ENCODE measurements at regions not wholly inside any gene's neighbourhood (a gene's known extent, or its start where the extent isn't known, plus 50 kb on each side); places are given as distances from the start of the nearest gene placed in this dataset.

GRCh38 chr7:88477976-88478375 lies 171.3 kb upstream of the STEAP4 start:
- DNase-seq (ENCODE audit: low read depth): no peak
- no peak overlapping the region for H3K4me3 ChIP-seq (ENCODE audit: low read depth, low read length)
- TF ChIP-seq POLR2A (IDR thresholded peaks at IDR 0.05; ENCODE audit: extremely low read depth, insufficient read length): no peak
- no peak for TF ChIP-seq CTCF (IDR thresholded peaks at IDR 0.05; ENCODE audit: low read depth, low read length)
- TF ChIP-seq MAX (IDR thresholded peaks at IDR 0.05; ENCODE audit: low read depth, low read length): no peak
- TF ChIP-seq MYC (IDR thresholded peaks at IDR 0.05; ENCODE audit: low read depth, low read length): no peak

- TF ChIP-seq MAX (IDR thresholded peaks at IDR 0.05; ENCODE audit: low read depth, low read length) (no peak), POLR2A (IDR thresholded peaks at IDR 0.05; ENCODE audit: extremely low read depth, insufficient read length) (no peak), CTCF (IDR thresholded peaks at IDR 0.05; ENCODE audit: low read depth, low read length) (no peak)
- DNase-seq (ENCODE audit: low read depth): no peak
These were observed 158.9 kb upstream of the STEAP4 start for GRCh38 chr7:88465600-88465999.

GRCh38 chr7:88462799-88463198 lies 156.1 kb upstream of the STEAP4 start:
- no peak overlapping the region for H3K4me3 ChIP-seq (ENCODE audit: low read depth, low read length)
- no peak for TF ChIP-seq MAX (IDR thresholded peaks at IDR 0.05; ENCODE audit: low read depth, low read length)
- TF ChIP-seq POLR2A (IDR thresholded peaks at IDR 0.05; ENCODE audit: extremely low read depth, insufficient read length): no peak
- no peak for TF ChIP-seq MYC (IDR thresholded peaks at IDR 0.05; ENCODE audit: low read depth, low read length)
- no peak for TF ChIP-seq CTCF (IDR thresholded peaks at IDR 0.05; ENCODE audit: low read depth, low read length)
- DNase-seq (ENCODE audit: low read depth): no peak

More at GRCh38 chr7:88465600-88465999, 158.9 kb upstream of the STEAP4 start:
- no peak overlapping the region for H3K4me3 ChIP-seq (ENCODE audit: low read depth, low read length)

GRCh38 chr7:88460650-88461049 lies 154.0 kb upstream of the STEAP4 start:
- TF ChIP-seq CTCF (IDR thresholded peaks at IDR 0.05; ENCODE audit: low read depth, low read length) (no peak), MYC (IDR thresholded peaks at IDR 0.05; ENCODE audit: low read depth, low read length) (no peak), MAX (IDR thresholded peaks at IDR 0.05; ENCODE audit: low read depth, low read length) (no peak), POLR2A (IDR thresholded peaks at IDR 0.05; ENCODE audit: extremely low read depth, insufficient read length) (no peak)
- DNase-seq (ENCODE audit: low read depth): no peak
- H3K4me3 ChIP-seq (ENCODE audit: low read depth, low read length): no peak overlapping the region

GRCh38 chr7:88458946-88459345 lies 152.3 kb upstream of the STEAP4 start:
- no peak overlapping the region for H3K4me3 ChIP-seq (ENCODE audit: low read depth, low read length)
- DNase-seq (ENCODE audit: low read depth): no peak
- TF ChIP-seq POLR2A (IDR thresholded peaks at IDR 0.05; ENCODE audit: extremely low read depth, insufficient read length) (no peak), CTCF (IDR thresholded peaks at IDR 0.05; ENCODE audit: low read depth, low read length) (no peak), MYC (IDR thresholded peaks at IDR 0.05; ENCODE audit: low read depth, low read length) (no peak), MAX (IDR thresholded peaks at IDR 0.05; ENCODE audit: low read depth, low read length) (no peak)

GRCh38 chr7:88458279-88458678 lies 151.6 kb upstream of the STEAP4 start:
- H3K4me3 ChIP-seq (ENCODE audit: low read depth, low read length): no peak overlapping the region
- TF ChIP-seq MAX (IDR thresholded peaks at IDR 0.05; ENCODE audit: low read depth, low read length) (no peak), POLR2A (IDR thresholded peaks at IDR 0.05; ENCODE audit: extremely low read depth, insufficient read length) (no peak), MYC (IDR thresholded peaks at IDR 0.05; ENCODE audit: low read depth, low read length) (no peak), CTCF (IDR thresholded peaks at IDR 0.05; ENCODE audit: low read depth, low read length) (no peak)
- DNase-seq (ENCODE audit: low read depth): no peak
